ENCODE measurements at regions not wholly inside any gene's neighbourhood (a gene's known extent, or its start where the extent isn't known, plus 50 kb on each side); places are given as distances from the start of the nearest gene placed in this dataset.
A peak's percentile ranks its signal among the peaks of the same experiment; 100 is the strongest.

DNA sequence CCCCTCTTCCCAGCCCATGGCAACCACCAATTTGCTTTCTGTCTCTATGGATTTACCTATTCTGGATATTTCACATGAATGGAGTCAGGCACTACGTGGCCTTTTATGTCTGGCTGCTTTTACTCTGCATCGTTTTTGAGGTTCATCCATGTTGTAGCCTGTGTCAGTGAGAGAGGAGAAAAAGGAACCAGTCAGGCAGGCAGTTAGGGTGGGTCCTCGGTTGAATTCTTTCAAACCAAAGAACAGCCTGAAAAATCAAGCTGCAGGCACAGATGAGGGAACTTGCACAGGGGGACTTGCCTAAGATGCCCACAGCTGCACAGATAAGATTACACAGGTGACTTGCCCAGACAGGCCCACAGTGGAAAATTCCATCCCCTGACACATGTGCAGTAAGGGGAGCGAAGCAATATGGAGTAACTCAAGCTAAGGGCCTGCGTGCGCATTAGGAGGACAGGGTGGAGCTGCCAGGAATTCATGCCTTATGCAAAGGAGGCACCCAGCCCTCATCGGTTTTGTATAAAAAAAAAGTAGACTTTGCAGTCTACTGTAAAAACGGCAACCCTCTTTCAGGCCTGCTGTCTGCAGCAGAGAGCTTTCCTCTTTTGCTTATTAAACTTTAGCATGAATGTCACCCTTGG, 152.4 kb upstream of the RFLNA start:
- TF ChIP-seq, protein P1, sequence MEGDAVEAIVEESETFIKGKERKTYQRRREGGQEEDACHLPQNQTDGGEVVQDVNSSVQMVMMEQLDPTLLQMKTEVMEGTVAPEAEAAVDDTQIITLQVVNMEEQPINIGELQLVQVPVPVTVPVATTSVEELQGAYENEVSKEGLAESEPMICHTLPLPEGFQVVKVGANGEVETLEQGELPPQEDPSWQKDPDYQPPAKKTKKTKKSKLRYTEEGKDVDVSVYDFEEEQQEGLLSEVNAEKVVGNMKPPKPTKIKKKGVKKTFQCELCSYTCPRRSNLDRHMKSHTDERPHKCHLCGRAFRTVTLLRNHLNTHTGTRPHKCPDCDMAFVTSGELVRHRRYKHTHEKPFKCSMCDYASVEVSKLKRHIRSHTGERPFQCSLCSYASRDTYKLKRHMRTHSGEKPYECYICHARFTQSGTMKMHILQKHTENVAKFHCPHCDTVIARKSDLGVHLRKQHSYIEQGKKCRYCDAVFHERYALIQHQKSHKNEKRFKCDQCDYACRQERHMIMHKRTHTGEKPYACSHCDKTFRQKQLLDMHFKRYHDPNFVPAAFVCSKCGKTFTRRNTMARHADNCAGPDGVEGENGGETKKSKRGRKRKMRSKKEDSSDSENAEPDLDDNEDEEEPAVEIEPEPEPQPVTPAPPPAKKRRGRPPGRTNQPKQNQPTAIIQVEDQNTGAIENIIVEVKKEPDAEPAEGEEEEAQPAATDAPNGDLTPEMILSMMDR (IDR thresholded peaks at IDR 0.05; ENCODE audit: insufficient read depth, low read depth, low read length, missing control alignments) = no peak
- no peak for DNase-seq (ENCODE audit: low read depth)
- no peak overlapping the region for H3K4me3 ChIP-seq (ENCODE audit: low read depth, low read length)

DNA sequence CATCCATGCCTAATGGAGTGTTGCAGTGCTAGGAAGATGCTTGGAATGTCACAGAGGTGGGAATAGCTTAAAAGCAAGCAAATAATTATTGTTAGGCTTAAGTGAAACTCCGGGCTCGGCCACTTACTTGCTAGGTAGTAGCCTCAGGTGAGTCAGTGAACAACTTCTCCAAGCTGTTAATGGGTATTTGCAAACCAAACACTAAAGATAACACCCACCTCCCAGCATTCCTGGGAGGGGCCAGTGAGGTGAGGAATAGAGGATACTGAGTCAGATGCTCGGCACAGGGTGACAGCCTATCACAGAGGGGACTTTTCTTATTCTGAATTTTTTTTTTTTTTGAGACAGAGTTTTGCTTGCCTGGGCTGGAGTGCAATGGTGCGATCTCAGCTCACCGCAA, 151.2 kb upstream of the RFLNA start:
- TF ChIP-seq, protein P1 (IDR thresholded peaks at IDR 0.05; ENCODE audit: insufficient read depth, low read depth, low read length, missing control alignments) = no peak
- no peak for DNase-seq (ENCODE audit: low read depth)
- H3K4me3 ChIP-seq (ENCODE audit: low read depth, low read length) = no peak overlapping the region

DNA sequence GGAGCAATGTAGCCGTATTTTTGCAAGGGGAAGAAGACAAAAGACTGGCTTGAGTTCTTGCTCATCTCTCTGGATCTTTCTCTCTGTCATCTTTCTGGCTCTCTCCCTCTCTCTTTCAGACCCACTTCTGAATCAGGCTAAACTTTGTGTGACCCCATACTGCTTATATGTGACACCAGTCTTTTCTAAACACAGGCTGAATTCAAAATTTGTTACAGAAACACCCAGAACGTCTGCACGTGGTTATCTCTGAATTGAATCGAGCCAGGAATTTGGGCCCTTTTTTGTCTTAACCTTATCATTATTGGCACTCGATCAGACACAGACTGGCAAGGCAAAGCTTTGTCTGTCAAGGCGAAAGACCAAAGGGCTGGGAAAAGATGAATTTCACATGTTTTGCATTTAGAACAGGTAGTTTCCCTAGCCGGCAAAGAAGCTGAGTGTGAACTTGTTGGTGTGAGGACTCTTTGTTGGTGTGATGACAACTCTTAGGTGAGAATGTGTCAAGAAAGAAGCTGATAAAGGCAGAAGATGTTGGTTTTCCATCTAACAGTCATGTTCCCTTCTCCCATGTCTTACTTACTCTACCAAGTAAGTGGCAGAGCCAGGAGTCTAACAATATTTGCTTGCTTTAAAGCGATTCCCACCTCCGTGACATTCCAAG, 150.2 kb upstream of the RFLNA start:
- H3K4me3 ChIP-seq (ENCODE audit: low read depth, low read length) = no peak overlapping the region
- DNase-seq (ENCODE audit: low read depth) = no peak
- TF ChIP-seq, protein P1 (IDR thresholded peaks at IDR 0.05; ENCODE audit: insufficient read depth, low read depth, low read length, missing control alignments) = no peak

DNA sequence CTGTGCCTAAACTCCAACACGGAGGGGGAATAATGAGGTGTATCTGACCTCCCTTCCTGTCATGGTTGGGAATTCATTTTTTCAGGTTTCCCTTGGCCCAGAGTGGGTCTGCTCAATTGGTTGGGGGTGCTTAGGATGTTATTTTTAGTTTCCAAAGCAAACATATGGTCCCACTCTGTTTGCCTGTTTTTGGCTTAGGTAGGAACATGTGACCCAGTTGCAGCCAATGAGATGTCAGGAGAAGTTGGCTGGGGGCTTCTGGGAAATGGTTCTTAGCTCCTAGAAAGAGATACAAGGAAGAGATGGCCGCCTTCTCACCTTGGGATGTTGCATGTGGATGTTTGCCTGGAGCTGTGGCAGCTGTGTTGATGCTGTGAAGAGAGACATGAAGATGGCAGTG, 147.9 kb upstream of the RFLNA start:
- no peak overlapping the region for H3K4me3 ChIP-seq (ENCODE audit: low read depth, low read length)
- DNase-seq (ENCODE audit: low read depth) = no peak

DNA sequence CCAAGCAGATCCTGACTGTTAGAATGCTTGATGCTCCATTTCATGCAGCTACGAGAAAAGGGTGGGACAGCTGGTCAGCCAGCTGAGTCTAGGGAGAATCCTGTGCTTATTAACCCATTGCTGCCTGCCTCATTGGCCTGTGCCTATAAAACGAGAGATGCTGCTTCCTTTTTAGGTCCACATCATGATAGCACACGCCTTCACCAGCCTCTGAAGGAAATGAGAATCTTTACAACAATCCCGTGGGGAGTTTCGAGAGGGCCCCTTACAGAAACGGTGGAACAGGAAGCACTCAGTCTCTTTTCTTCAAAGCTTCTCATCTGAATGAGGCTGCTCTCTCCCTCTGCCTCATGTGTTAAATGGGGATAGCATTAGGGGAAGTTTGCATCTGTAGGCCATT, 147.3 kb upstream of the RFLNA start:
- peak; percentile 82 for DNase-seq (ENCODE audit: low read depth)
- H3K4me3 ChIP-seq (ENCODE audit: low read depth, low read length) = no peak overlapping the region
- TF ChIP-seq, protein P1 (IDR thresholded peaks at IDR 0.05; ENCODE audit: insufficient read depth, low read depth, low read length, missing control alignments) = no peak

More for the DNA sequence above, 147.9 kb upstream of the RFLNA start:
- TF ChIP-seq, protein P1 (IDR thresholded peaks at IDR 0.05; ENCODE audit: insufficient read depth, low read depth, low read length, missing control alignments) = no peak

DNA sequence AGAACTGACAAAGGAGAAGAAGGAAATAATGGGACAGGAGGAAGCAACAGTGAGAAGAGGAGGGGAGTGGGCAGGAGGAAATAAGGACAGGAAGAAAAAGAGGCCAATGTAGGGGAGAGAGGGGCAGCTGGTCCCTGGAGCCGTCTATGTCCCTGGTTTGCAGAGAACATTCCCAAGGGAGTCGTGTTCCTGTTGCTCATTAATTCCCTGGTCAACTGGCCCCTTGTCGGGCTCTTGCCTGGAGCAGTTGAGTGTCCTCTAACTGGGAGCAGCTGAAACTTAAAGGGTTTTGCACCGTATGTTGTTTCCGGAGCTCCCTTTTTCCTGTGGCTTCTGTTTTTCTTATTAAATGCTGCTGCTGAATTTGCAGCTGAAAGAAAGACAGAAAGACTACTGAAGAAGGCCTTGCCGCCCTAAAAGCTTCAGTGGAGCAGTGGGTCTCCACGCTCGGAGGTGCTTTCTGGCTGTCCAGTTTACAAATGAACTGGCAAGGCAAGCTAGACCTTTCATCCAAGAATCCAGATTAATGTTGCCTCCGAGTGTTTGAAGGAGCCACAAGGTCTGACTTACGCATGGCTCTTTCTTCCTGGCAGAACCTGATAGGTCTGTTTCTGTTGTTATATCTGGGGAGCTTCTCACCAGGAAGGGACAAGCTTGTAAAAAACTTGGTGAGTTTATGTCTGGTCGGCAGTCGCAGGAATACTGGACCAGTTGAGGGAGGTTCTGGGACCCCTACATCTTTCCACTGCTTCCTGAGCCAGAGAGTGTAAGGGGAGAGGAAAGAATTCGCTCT, 146.2 kb upstream of the RFLNA start:
- H3K4me3 ChIP-seq (ENCODE audit: low read depth, low read length) = no peak overlapping the region
- TF ChIP-seq, protein P1 (IDR thresholded peaks at IDR 0.05; ENCODE audit: insufficient read depth, low read depth, low read length, missing control alignments) = no peak
- DNase-seq (ENCODE audit: low read depth) = no peak

Data from GM12865 (cell line).